Mesendoderm (in vitro differentiated cells): ENCODE measurements at regions not wholly inside any gene's neighbourhood (a gene's known extent, or its start where the extent isn't known, plus 50 kb on each side); places are given as distances from the start of the nearest gene placed in this dataset.

Experiments used
- DNase-seq: peaks from one replicate; pipeline ENCODE4 v3.0.0; 2013
- H2AK5ac ChIP-seq: 2 replicates; pipeline ENCODE4 v1.6.1; 2013; ENCODE audit warnings: low read length, inconsistent platforms
- H2BK120ac ChIP-seq: 2 replicates; pipeline ENCODE4 v1.6.1; 2013; ENCODE audit warnings: low read depth, mild to moderate bottlenecking, low read length, moderate library complexity, mixed read lengths
- H2BK15ac ChIP-seq: replicated peaks from 2 replicates; pipeline ENCODE4 v1.6.1; 2013; ENCODE audit warnings: low read depth, mild to moderate bottlenecking, moderate library complexity
- H2BK5ac ChIP-seq: 2 replicates; pipeline ENCODE4 v1.6.1; 2013; ENCODE audit warnings: low read length, inconsistent platforms
- H3K18ac ChIP-seq: 2 replicates; pipeline ENCODE4 v1.6.1; 2013; ENCODE audit warnings: mild to moderate bottlenecking, low read length, mixed read lengths
- H3K23ac ChIP-seq: one replicate; pipeline ENCODE4 v1.6.1; 2013; ENCODE audit warnings: low read length
- H3K27ac ChIP-seq: 2 replicates; pipeline ENCODE4 v1.5.1; 2013; ENCODE audit warnings: low read depth, mild to moderate bottlenecking, inconsistent platforms, low read length, moderate library complexity
- H3K27me3 ChIP-seq: 2 replicates; pipeline ENCODE4 v1.6.1; 2013; ENCODE audit warnings: low read length, control low read depth, mild to moderate bottlenecking, inconsistent platforms; ENCODE audit not compliant: insufficient read depth, poor library complexity
- H3K36me3 ChIP-seq: 2 replicates; pipeline ENCODE4 v1.6.1; 2013; ENCODE audit warnings: low read length, inconsistent platforms; ENCODE audit not compliant: control insufficient read depth, insufficient read depth
- H3K4ac ChIP-seq: one replicate; pipeline ENCODE4 v1.6.1; 2013; ENCODE audit warnings: low read depth, mild to moderate bottlenecking, low read length, moderate library complexity
- H3K4me1 ChIP-seq: 2 replicates; pipeline ENCODE4 v1.6.1; 2013; ENCODE audit warnings: low read depth, low read length, inconsistent platforms; ENCODE audit not compliant: control insufficient read depth
- H3K4me2 ChIP-seq: 2 replicates; pipeline ENCODE4 v1.6.1; 2013; ENCODE audit warnings: low read length
- H3K4me3 ChIP-seq: 2 replicates; pipeline ENCODE4 v1.5.1; 2013; ENCODE audit warnings: mild to moderate bottlenecking, low read length
- H3K56ac ChIP-seq: one replicate; pipeline ENCODE4 v1.6.1; 2013; ENCODE audit warnings: low read length
- H3K79me1 ChIP-seq: 2 replicates; pipeline ENCODE4 v1.6.1; 2013; ENCODE audit warnings: low read length, inconsistent platforms
- H3K79me2 ChIP-seq: 2 replicates; pipeline ENCODE4 v1.6.1; 2013; ENCODE audit warnings: mild to moderate bottlenecking, low read length; ENCODE audit not compliant: control insufficient read depth, insufficient read depth
- H3K9ac ChIP-seq: 2 replicates; pipeline ENCODE4 v1.6.1; 2013; ENCODE audit warnings: low read length, inconsistent platforms
- H4K5ac ChIP-seq: one replicate; pipeline ENCODE4 v1.6.1; 2013; ENCODE audit warnings: low read length
- H4K8ac ChIP-seq: one replicate; pipeline ENCODE4 v1.6.1; 2013; ENCODE audit warnings: low read depth, mild to moderate bottlenecking, control low read depth, low read length, moderate library complexity
- WGBS: extraction: QIAGEN DNeasy Blood & Tissue Kit; methylation state at CpG from one replicate; pipeline ENCODE4 v1.1.7; 2013; ENCODE audit warnings: low lambda C conversion rate, missing lambda C conversion rate; ENCODE audit not compliant: insufficient coverage; ENCODE audit errors: extremely low coverage; 5-methylcytosine and 5-hydroxymethylcytosine counted together

DNA sequence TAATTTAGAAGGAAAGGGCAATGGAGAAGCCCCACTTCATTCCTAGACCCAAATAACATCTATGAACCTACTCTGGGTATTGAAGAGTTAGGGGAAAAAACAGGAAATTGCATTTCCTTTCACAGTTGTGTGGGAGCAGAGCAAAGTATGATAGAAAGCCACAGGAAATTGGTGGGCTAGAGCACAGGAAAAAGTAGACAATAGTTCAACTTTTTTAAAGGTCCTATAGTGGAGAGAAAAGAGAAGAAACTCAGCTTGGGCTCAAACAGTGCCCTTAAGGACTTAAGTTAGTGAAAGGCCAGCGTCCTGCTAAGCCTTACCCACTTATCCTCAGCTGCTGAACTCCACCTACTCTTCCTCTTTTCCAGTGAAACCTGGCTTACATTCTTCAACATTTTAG, 258.1 kb downstream of the DPY19L2 start:
- Histone ChIP-seq H3K56ac (no peak overlapping the region), H2BK5ac (no peak overlapping the region), H3K27me3 (no peaks in the 10 kb centered on the region), H3K4me2 (no peak overlapping the region), H3K18ac (no peak overlapping the region), H3K23ac (no peak overlapping the region), H3K36me3 (no peaks in the 10 kb centered on the region), H2BK120ac (no peak overlapping the region), H3K79me2 (no peaks in the 10 kb centered on the region), H3K4me3 (no peak overlapping the region), H3K27ac (peak overlapping the region; percentile 34), H3K4me1 (no peaks in the 10 kb centered on the region), H4K8ac (no peak overlapping the region), H3K79me1 (no peaks in the 10 kb centered on the region), H3K9ac (no peak overlapping the region), H4K5ac (no peak overlapping the region), H3K4ac (no peak overlapping the region), H2AK5ac (no peak overlapping the region), H2BK15ac (no peak overlapping the region)
- no CpG with 5 or more reads among the region's 1 CpG for WGBS
- no peak for DNase-seq

DNA sequence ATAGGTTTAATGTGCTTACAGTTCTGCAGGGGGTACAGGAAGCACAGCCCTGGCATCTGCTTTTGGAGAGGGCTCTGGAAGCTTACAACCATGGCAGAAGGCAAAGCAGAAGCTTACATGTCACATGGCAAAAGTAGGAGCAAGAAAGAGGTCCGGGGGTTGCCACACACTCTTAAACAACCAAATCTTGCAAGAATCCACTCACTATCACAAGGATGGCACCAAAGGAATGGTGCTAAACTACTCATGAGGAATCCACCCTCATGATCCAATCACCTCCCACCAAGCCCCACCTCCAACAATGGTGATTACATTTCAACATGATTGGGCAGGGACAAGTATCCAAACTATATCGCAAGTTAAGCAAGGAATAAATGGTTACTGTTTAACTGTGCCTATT, 255.8 kb upstream of the AVPR1A start:
- no peak overlapping the region for H3K56ac ChIP-seq

DNA sequence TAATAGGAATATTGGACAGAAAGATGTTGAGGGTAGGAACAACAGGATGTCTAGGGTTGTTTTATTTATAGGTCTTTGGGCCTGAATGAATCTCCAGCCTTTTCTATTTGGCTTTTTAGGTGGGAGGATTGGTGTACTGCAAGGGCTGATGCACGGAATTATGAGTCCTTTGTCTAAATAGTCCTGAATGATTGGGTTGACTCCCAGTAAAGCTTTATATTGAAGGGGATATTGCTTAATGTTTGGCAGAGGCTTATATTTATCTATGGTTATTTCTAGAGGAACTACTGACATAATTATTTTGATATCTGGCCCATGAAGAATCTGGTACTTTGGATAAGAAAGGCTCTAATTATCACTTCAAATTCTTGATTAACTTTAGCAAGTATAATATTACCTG, 253.6 kb upstream of the AVPR1A start:
- no peak overlapping the region for H2BK5ac ChIP-seq
- H3K4ac ChIP-seq, result no peak overlapping the region
- no peak overlapping the region for H3K9ac ChIP-seq
- no peaks in the 10 kb centered on the region for H3K36me3 ChIP-seq
- H3K18ac ChIP-seq, result no peak overlapping the region
- no peak for DNase-seq
- H3K4me2 ChIP-seq, result no peak overlapping the region
- no peak overlapping the region for H3K27ac ChIP-seq
- H3K4me3 ChIP-seq, result no peak overlapping the region
- H3K23ac ChIP-seq, result no peak overlapping the region
- H2BK15ac ChIP-seq, result no peak overlapping the region
- no peak overlapping the region for H4K8ac ChIP-seq
- no peaks in the 10 kb centered on the region for H3K27me3 ChIP-seq
- H3K79me1 ChIP-seq, result no peaks in the 10 kb centered on the region
- no peak overlapping the region for H4K5ac ChIP-seq
- no peak overlapping the region for H2BK120ac ChIP-seq
- H3K56ac ChIP-seq, result no peak overlapping the region
- no peak overlapping the region for H2AK5ac ChIP-seq
- peaks cover 2% of the 10 kb centered on the region for H3K4me1 ChIP-seq
- H3K79me2 ChIP-seq, result no peaks in the 10 kb centered on the region
- WGBS, result no CpG with 5 or more reads among the region's 1 CpG

More for the DNA sequence above, 255.8 kb upstream of the AVPR1A start:
- Histone ChIP-seq H2BK5ac (no peak overlapping the region), H3K27ac (no peak overlapping the region), H3K23ac (no peak overlapping the region), H3K79me2 (no peaks in the 10 kb centered on the region), H3K79me1 (no peaks in the 10 kb centered on the region), H3K4me2 (no peak overlapping the region), H4K8ac (no peak overlapping the region), H3K36me3 (no peaks in the 10 kb centered on the region), H2BK15ac (no peak overlapping the region), H3K9ac (no peak overlapping the region), H3K18ac (no peak overlapping the region), H3K4me1 (peaks cover 2% of the 10 kb centered on the region), H3K27me3 (no peaks in the 10 kb centered on the region), H3K4ac (no peak overlapping the region), H4K5ac (no peak overlapping the region), H2BK120ac (no peak overlapping the region), H3K4me3 (no peak overlapping the region), H2AK5ac (no peak overlapping the region)
- DNase-seq, result no peak
- WGBS, result no CpG with 5 or more reads among the region's 2 CpGs

DNA sequence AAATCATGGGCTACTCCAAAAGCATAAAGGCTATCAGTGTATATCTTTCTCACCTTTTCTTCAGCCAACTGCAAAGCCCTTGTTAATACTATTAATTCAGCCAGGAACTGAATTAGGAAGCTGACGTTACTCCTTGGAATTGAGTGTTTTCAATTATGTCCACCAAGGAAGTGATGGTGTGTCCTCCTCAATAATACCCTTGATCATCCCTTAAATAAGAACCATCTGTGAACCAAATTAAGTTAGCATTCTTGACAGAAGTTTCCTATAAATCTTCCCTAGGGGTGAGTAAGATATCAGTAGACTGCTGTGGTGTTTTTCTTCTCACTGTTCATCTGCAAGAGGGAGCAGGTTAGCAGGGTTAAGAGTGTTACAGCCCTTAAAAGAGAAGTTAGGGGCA, 252.3 kb upstream of the AVPR1A start:
- Histone ChIP-seq H4K8ac (no peak overlapping the region), H3K56ac (no peak overlapping the region), H3K79me1 (no peaks in the 10 kb centered on the region), H3K27me3 (no peaks in the 10 kb centered on the region), H3K36me3 (no peaks in the 10 kb centered on the region), H3K4me3 (no peak overlapping the region), H3K9ac (no peak overlapping the region), H3K27ac (no peak overlapping the region), H2BK15ac (no peak overlapping the region), H3K79me2 (no peaks in the 10 kb centered on the region), H3K18ac (no peak overlapping the region), H2BK120ac (no peak overlapping the region), H3K23ac (no peak overlapping the region), H3K4ac (no peak overlapping the region), H2BK5ac (no peak overlapping the region), H4K5ac (no peak overlapping the region), H3K4me2 (no peak overlapping the region), H2AK5ac (no peak overlapping the region), H3K4me1 (peaks cover 2% of the 10 kb centered on the region)
- no CpG with 5 or more reads among the region's 1 CpG for WGBS
- DNase-seq, result no peak

DNA sequence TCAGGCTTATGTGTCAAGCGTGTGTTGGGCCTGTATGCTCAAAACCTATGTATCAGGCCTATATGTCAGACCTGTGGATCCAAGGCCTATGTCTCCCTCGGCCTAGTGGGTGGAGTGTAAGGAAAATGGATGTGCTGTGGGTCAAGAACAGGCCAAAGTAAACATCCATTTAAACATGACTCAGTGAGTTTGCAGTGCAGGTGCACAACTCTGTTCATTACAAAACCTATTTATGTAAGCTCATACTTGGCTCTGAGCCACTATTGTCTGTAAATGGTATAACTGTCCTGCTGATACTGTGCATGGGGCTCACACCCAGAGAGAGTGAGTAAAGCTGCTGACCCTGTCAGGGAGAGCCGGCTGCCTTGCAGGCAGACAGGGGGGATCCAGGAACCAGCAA, 249.7 kb upstream of the AVPR1A start:
- no peak overlapping the region for H4K8ac ChIP-seq
- H2BK120ac ChIP-seq, result no peak overlapping the region
- no peaks in the 10 kb centered on the region for H3K36me3 ChIP-seq
- no peak overlapping the region for H3K56ac ChIP-seq
- no peak for DNase-seq
- WGBS, result no CpG with 5 or more reads among the region's 3 CpGs
- H3K4ac ChIP-seq, result no peak overlapping the region
- H2AK5ac ChIP-seq, result no peak overlapping the region
- H3K4me1 ChIP-seq, result peaks cover 2% of the 10 kb centered on the region
- no peak overlapping the region for H2BK5ac ChIP-seq
- no peak overlapping the region for H4K5ac ChIP-seq
- no peak overlapping the region for H3K23ac ChIP-seq
- H3K4me2 ChIP-seq, result no peak overlapping the region
- H3K27me3 ChIP-seq, result no peaks in the 10 kb centered on the region
- H3K9ac ChIP-seq, result no peak overlapping the region
- no peak overlapping the region for H3K4me3 ChIP-seq
- no peak overlapping the region for H3K27ac ChIP-seq
- H3K79me2 ChIP-seq, result no peaks in the 10 kb centered on the region
- H3K18ac ChIP-seq, result no peak overlapping the region
- no peak overlapping the region for H2BK15ac ChIP-seq
- H3K79me1 ChIP-seq, result no peaks in the 10 kb centered on the region

DNA sequence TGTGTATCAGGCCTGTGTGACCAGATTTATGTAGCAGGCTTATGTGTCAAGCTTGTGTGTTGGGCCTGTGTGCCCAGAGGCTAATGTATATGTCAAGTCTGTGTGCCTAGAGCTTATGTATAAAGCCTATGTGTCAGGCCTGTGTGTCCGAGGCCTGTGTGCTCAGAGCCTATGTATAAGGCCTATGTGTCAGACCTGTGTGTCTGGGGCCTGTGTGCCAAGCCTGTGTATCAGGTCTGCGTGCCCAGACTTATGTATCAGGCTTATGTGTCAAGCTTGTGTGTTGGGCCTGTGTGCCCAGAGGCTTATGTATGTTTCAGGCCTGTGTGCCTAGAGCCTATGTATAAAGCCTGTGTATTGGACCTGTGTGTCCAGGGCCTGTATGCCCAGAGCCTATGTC, 249.3 kb upstream of the AVPR1A start:
- Histone ChIP-seq H3K36me3 (no peaks in the 10 kb centered on the region), H3K56ac (no peak overlapping the region), H2BK5ac (no peak overlapping the region), H3K4me2 (no peak overlapping the region), H3K4me1 (peaks cover 2% of the 10 kb centered on the region), H2AK5ac (no peak overlapping the region), H2BK15ac (no peak overlapping the region), H3K27ac (no peak overlapping the region), H2BK120ac (no peak overlapping the region), H4K5ac (no peak overlapping the region), H3K9ac (no peak overlapping the region), H3K79me2 (no peaks in the 10 kb centered on the region), H3K18ac (no peak overlapping the region), H3K4ac (no peak overlapping the region), H3K4me3 (no peak overlapping the region), H3K23ac (no peak overlapping the region), H3K79me1 (no peaks in the 10 kb centered on the region), H4K8ac (no peak overlapping the region), H3K27me3 (no peaks in the 10 kb centered on the region)
- no peak for DNase-seq
- WGBS, result no CpG with 5 or more reads among the region's 2 CpGs
